HepG2 (cell line): ENCODE measurements at regions not wholly inside any gene's neighbourhood (a gene's known extent, or its start where the extent isn't known, plus 50 kb on each side); places are given as distances from the start of the nearest gene placed in this dataset.

Source experiments
- ELF4 ChIP-seq: sonication (generic); formaldehyde crosslinking; IDR thresholded peaks from 2 replicates; pipeline ENCODE4 v1.5.0; 2020; ENCODE audit warnings: missing genetic modification reagents, mild to moderate bottlenecking, moderate library complexity, borderline replicate concordance
- FOXP4 ChIP-seq: sonication (generic); formaldehyde crosslinking; IDR thresholded peaks from 2 replicates; pipeline ENCODE4 v1.4.0; 2020; ENCODE audit warnings: missing genetic modification reagents
- HIVEP1 ChIP-seq: sonication (generic); formaldehyde crosslinking; IDR thresholded peaks from 2 replicates; pipeline ENCODE4 v1.4.0; 2020; ENCODE audit warnings: mild to moderate bottlenecking, missing genetic modification reagents
- MZF1 ChIP-seq: sonication (generic); formaldehyde crosslinking; IDR thresholded peaks from 2 replicates; pipeline ENCODE4 v1.8.1; 2023; ENCODE audit warnings: mild to moderate bottlenecking, missing genetic modification reagents, borderline replicate concordance
- NR2F6 ChIP-seq, 2 experiments: IDR thresholded peaks; 2 replicates each; pipeline ENCODE4 v1.6.1; 2016; ENCODE audit warnings: antibody characterized with exemption in 1 of 2, mild to moderate bottlenecking in 1 of 2
- POLR2AphosphoS5 ChIP-seq: IDR thresholded peaks from 2 replicates; pipeline ENCODE4 v1.6.1; 2012; ENCODE audit warnings: low read depth, low read length
- RCOR2 ChIP-seq: IDR thresholded peaks from 2 replicates; pipeline ENCODE4 v1.6.1; 2016; ENCODE audit warnings: missing biosample characterization, missing genetic modification reagents
- TEAD2 ChIP-seq: sonication (generic); formaldehyde crosslinking; IDR thresholded peaks from 2 replicates; pipeline ENCODE4 v1.9.0; 2021; ENCODE audit warnings: missing genetic modification reagents
- TMF1 ChIP-seq: sonication (generic); formaldehyde crosslinking; IDR thresholded peaks from 2 replicates; pipeline ENCODE4 v1.8.1; 2022; ENCODE audit warnings: low read depth, missing genetic modification reagents
- ZBTB7A ChIP-seq: sonication (generic); formaldehyde crosslinking; IDR thresholded peaks from 2 replicates; pipeline ENCODE4 v1.8.0; 2022; ENCODE audit warnings: mild to moderate bottlenecking, missing genetic modification reagents
- ZNF563 ChIP-seq: sonication (generic); formaldehyde crosslinking; IDR thresholded peaks from 2 replicates; pipeline ENCODE4 v1.8.0; 2022; ENCODE audit warnings: mild to moderate bottlenecking, moderate library complexity, missing genetic modification reagents
- ZNF652 ChIP-seq: IDR thresholded peaks from 2 replicates; pipeline ENCODE4 v1.6.1; 2016; ENCODE audit warnings: low read depth, borderline replicate concordance
- ZNF792 ChIP-seq: IDR thresholded peaks from 2 replicates; pipeline ENCODE4 v1.6.1; 2016
- TF ChIP-seq, protein P1 (sequence below): sonication (generic); formaldehyde crosslinking; IDR thresholded peaks from 2 replicates; pipeline ENCODE4 v1.4.0; 2020; ENCODE audit warnings: mild to moderate bottlenecking, missing genetic modification reagents
- TF ChIP-seq, protein P2 (sequence below): sonication (generic); formaldehyde crosslinking; IDR thresholded peaks from 2 replicates; pipeline ENCODE4 v1.5.1; 2020; ENCODE audit warnings: mild to moderate bottlenecking, missing genetic modification reagents, moderate library complexity
- TF ChIP-seq, protein P3 (sequence below): sonication (generic); formaldehyde crosslinking; IDR thresholded peaks from 2 replicates; pipeline ENCODE4 v1.8.0; 2022; ENCODE audit warnings: missing genetic modification reagents, low read depth, mild to moderate bottlenecking, borderline replicate concordance

DNA sequence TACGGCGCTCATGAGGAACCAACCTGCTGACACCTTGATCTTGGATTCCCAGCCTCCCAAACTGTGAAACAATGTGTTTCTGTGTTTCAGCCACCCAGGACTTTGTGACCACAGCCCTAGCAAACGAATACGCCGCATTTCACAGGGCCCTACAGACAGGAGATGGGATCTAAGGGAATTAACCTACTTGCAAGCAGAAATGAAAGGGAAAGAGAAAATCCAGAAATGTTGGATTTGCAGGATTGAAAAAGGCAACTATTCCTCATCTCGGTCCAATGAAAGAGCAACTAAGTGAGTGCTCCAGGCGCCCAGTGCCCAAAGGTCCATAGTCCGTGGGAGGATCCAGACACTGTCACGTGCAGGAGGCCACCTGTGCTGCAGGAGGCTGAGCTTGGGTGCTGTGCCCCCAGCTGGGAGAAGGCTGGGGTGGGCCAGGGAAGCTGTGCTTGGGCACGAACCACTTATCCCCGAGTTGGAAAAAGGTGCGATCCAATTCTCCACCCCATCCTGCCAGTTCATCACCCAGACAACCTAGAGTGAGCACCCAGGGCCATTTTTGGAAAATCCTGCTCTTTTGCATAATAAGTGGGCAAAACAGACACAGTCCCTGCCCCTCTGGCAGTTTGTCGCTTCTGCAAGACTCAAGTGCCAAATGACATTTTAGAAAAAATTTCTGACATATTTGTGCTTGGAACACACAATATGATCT is 177.9 kb downstream of the C9orf50 start (continued):
- TF ChIP-seq ELF4 (CRISPR knock-in tag), result no peak
- TF ChIP-seq, protein P1, sequence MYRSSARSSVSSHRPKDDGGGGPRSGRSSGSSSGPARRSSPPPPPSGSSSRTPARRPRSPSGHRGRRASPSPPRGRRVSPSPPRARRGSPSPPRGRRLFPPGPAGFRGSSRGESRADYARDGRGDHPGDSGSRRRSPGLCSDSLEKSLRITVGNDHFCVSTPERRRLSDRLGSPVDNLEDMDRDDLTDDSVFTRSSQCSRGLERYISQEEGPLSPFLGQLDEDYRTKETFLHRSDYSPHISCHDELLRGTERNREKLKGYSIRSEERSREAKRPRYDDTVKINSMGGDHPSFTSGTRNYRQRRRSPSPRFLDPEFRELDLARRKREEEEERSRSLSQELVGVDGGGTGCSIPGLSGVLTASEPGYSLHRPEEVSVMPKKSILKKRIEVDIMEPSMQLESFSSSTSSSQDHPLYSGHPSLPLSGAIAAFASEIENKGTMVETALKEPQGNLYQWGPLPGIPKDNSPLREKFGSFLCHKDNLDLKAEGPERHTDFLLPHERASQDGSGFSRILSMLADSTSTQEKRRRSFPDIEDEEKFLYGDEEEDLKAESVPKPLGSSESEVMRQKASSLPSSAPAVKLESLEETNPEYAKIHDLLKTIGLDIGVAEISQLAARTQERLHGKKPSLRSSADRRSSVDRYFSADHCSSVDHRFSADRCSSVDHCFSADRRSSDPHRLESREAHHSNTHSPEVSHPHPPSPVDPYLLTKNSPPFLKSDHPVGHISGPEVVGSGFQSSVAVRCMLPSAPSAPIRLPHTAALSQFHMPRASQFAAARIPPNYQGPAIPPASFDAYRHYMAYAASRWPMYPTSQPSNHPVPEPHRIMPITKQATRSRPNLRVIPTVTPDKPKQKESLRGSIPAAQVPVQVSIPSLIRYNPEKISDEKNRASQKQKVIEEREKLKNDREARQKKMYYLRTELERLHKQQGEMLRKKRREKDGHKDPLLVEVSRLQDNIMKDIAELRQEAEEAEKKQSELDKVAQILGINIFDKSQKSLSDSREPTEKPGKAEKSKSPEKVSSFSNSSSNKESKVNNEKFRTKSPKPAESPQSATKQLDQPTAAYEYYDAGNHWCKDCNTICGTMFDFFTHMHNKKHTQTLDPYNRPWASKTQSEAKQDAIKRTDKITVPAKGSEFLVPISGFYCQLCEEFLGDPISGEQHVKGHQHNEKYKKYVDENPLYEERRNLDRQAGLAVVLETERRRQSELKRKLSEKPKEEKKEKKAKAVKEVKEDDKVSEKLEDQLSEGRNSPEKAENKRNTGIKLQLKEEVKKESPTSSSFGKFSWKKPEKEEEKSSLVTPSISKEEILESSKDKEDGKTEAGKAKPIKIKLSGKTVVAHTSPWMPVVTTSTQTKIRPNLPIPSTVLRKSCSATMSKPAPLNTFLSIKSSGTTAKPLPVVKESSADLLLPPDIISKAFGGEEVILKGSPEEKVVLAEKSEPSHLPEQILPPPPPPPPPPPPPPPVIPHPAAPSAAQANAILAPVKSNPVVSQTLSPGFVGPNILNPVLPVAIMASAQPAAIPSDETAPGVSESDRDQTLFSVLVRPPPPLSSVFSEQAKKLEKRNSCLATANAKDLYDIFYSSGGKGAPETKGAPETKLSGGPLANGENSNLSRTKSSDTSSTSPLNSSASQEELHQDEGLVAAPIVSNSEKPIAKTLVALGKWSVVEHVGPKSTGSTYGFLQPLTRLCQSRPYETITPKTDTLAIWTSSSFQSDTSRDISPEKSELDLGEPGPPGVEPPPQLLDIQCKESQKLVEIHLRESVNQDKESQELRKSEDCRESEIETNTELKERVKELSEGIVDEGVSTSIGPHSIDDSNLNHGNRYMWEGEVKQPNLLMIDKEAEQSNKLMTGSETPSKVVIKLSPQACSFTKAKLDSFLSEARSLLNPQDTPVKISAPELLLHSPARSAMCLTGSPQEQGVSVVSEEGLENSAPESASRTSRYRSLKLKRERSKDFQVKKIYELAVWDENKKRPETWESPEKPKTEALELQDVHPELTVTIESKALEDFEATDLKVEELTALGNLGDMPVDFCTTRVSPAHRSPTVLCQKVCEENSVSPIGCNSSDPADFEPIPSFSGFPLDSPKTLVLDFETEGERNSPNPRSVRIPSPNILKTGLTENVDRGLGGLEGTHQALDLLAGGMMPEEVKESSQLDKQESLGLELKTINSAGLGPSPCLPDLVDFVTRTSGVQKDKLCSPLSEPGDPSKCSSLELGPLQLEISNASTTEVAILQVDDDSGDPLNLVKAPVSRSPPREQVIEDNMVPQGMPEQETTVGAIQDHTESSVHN (CRISPR knock-in tag), result 0 out of 2 replicates have a peak, but pooled peaks have one; percentile 29
- TF ChIP-seq MZF1 (CRISPR knock-in tag), result no peak
- no peak for TF ChIP-seq ZNF652 (CRISPR knock-in tag)
- peak; percentile 66; the same call in 1 of the 2 replicates for TF ChIP-seq FOXP4 (CRISPR knock-in tag)
- peak; percentile 53; the same call in 1 of the 2 replicates for TF ChIP-seq ZBTB7A (CRISPR knock-in tag)
- TF ChIP-seq, protein P2, sequence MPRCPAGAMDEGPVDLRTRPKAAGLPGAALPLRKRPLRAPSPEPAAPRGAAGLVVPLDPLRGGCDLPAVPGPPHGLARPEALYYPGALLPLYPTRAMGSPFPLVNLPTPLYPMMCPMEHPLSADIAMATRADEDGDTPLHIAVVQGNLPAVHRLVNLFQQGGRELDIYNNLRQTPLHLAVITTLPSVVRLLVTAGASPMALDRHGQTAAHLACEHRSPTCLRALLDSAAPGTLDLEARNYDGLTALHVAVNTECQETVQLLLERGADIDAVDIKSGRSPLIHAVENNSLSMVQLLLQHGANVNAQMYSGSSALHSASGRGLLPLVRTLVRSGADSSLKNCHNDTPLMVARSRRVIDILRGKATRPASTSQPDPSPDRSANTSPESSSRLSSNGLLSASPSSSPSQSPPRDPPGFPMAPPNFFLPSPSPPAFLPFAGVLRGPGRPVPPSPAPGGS, result no peak
- TF ChIP-seq POLR2AphosphoS5, result peak; percentile 66
- TF ChIP-seq HIVEP1 (CRISPR knock-in tag), result peak; percentile 18; the same call in 1 of the 2 replicates
- 0 out of 2 replicates have a peak, but pooled peaks have one; percentile 2 for TF ChIP-seq NR2F6 (IDR thresholded peaks at IDR 0.05)
- peak; percentile 56; the same call in 1 of the 2 replicates for TF ChIP-seq NR2F6 (CRISPR knock-in tag; IDR thresholded peaks at IDR 0.05)
- TF ChIP-seq TEAD2 (CRISPR knock-in tag), result no peak
- TF ChIP-seq, protein P3, sequence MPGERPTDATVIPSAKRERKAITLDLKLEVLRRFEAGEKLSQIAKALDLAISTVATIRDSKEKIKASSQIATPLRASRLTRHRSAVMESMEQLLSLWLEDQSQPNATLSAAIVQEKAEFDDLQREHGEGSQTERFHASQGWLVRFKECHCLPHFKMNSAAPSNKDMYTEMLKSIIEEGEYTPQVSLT (CRISPR knock-in tag), result no peak
- TF ChIP-seq ZNF563 (CRISPR knock-in tag), result peak; percentile 69; the same call in 1 of the 2 replicates
- 0 out of 2 replicates have a peak, but pooled peaks have one; percentile 25 for TF ChIP-seq ZNF792
- no peak; the same call in 1 of the 2 replicates for TF ChIP-seq RCOR2 (CRISPR knock-in tag)
- TF ChIP-seq TMF1 (CRISPR knock-in tag), result no peak
